HG02852 (cell line): ENCODE measurements at regions not wholly inside any gene's neighbourhood (a gene's known extent, or its start where the extent isn't known, plus 50 kb on each side); places are given as distances from the start of the nearest gene placed in this dataset.

Source experiments
- ATAC-seq: cut with Tn5 transposase; IDR thresholded peaks from one replicate; pipeline ENCODE4 v1.9.1; 2021; ENCODE audit warnings: mild to moderate bottlenecking, moderate library complexity; ENCODE audit not compliant: unreplicated experiment

GRCh38 chr20:40459299-40459698 is 229.7 kb downstream of the MAFB start:
- ATAC-seq, result no peak

GRCh38 chr20:40457404-40457803 is 231.6 kb downstream of the MAFB start:
- ATAC-seq, result no peak

- ATAC-seq, result no peak
Measured at GRCh38 chr20:40452758-40453157, 236.3 kb downstream of the MAFB start.

GRCh38 chr20:40451552-40451951 is 237.5 kb downstream of the MAFB start:
- ATAC-seq, result no peak

- no peak for ATAC-seq
Measured at GRCh38 chr20:40449974-40450616, 238.9 kb downstream of the MAFB start.

GRCh38 chr20:40449144-40449690 is 239.8 kb downstream of the MAFB start:
- ATAC-seq, result no peak

GRCh38 chr20:40446888-40447287 is 242.1 kb downstream of the MAFB start:
- no peak for ATAC-seq

GRCh38 chr20:40444516-40444915 is 244.5 kb downstream of the MAFB start:
- ATAC-seq, result no peak

GRCh38 chr20:40443753-40444152 is 245.3 kb downstream of the MAFB start:
- ATAC-seq, result no peak

GRCh38 chr20:40442181-40442963 is 246.7 kb downstream of the MAFB start:
- no peak for ATAC-seq

- ATAC-seq, result no peak
Measured at GRCh38 chr20:40441771-40442170, 247.3 kb downstream of the MAFB start.

- no peak for ATAC-seq
Measured at GRCh38 chr20:40438161-40438830, 250.7 kb downstream of the MAFB start.

- no peak for ATAC-seq
Measured at GRCh38 chr20:40436011-40436410, 253.0 kb downstream of the MAFB start.

- ATAC-seq, result no peak
Measured at GRCh38 chr20:40435146-40435895, 253.7 kb downstream of the MAFB start.

- ATAC-seq, result no peak
Measured at GRCh38 chr20:40434122-40434521, 254.9 kb downstream of the MAFB start.

- no peak for ATAC-seq
Measured at GRCh38 chr20:40433341-40433861, 255.6 kb downstream of the MAFB start.

- ATAC-seq, result no peak
Measured at GRCh38 chr20:40431611-40432010, 257.4 kb downstream of the MAFB start.

- ATAC-seq, result no peak
Measured at GRCh38 chr20:40431112-40431511, 257.9 kb downstream of the MAFB start.

GRCh38 chr20:40427026-40427425 is 262.0 kb downstream of the MAFB start:
- ATAC-seq, result no peak

GRCh38 chr20:40424695-40425094 is 264.3 kb downstream of the MAFB start:
- ATAC-seq, result no peak

GRCh38 chr20:40422656-40423055 is 266.4 kb downstream of the MAFB start:
- ATAC-seq, result no peak
